ENCODE measurements at regions not wholly inside any gene's neighbourhood (a gene's known extent, or its start where the extent isn't known, plus 50 kb on each side); places are given as distances from the start of the nearest gene placed in this dataset.

- ATAC-seq (no peak), DNase-seq (ENCODE audit: low spot score) (no peak)
- no peak for TF ChIP-seq OVOL2 (CRISPR knock-in tag; IDR thresholded peaks at IDR 0.05; ENCODE audit: borderline replicate concordance)
- H3K9me3 Mint-ChIP-seq = no peaks in the 10 kb centered on the region
- POLR2A ChIA-PET = no interaction called here
- no peak overlapping the region for H3K4me3 Mint-ChIP-seq
- no peaks in the 10 kb centered on the region for H3K4me1 Mint-ChIP-seq
- no peaks in the 10 kb centered on the region for H3K36me3 Mint-ChIP-seq
- no peak overlapping the region for H3K27ac Mint-ChIP-seq
- CTCF ChIA-PET = interaction anchor here (0.8 kb wide), 1 partner anchor 26 kb away, joined by 4 read pairs; no protein-coding TSS in a partner anchor
- no peaks in the 10 kb centered on the region for H3K27me3 Mint-ChIP-seq (ENCODE audit: low read depth)
Observed at GRCh38 chr21:43303275-43304178, 123.4 kb downstream of the SIK1 start.

DNA sequence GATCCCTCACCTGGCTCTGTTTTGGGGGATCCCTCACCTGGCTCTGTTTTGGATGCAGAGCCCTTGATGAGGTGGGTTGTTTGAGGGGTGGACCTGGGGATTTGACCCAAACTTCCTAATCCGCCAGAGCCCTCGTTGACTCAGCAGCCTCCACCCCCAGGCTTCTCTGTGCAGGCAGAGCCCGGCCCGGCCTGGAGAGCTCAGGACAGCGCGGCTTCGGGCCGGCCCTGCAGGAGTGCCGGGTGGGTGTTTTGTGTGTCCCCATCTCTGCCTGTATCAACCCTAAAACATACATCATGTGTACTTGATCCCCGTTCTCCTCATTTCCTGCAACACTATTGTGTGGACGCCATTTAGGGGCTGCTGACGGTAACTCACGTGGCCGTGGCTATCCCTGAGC lies 124.2 kb downstream of the SIK1 start:
- POLR2A ChIA-PET = no interaction called here
- CTCF ChIA-PET = no interaction called here
- Mint-ChIP-seq H3K4me3 (no peak overlapping the region), H3K36me3 (no peaks in the 10 kb centered on the region), H3K27ac (no peak overlapping the region), H3K27me3 (ENCODE audit: low read depth) (no peaks in the 10 kb centered on the region), H3K4me1 (no peaks in the 10 kb centered on the region), H3K9me3 (no peaks in the 10 kb centered on the region)
- no peak for TF ChIP-seq ZNF121 (CRISPR knock-in tag; IDR thresholded peaks at IDR 0.05)
- TF ChIP-seq FOXP1 (CRISPR knock-in tag; IDR thresholded peaks at IDR 0.05; ENCODE audit: borderline replicate concordance) = no peak
- TF ChIP-seq NFATC4 (CRISPR knock-in tag; IDR thresholded peaks at IDR 0.05) = no peak
- no peak for TF ChIP-seq ZNF219 (CRISPR knock-in tag; IDR thresholded peaks at IDR 0.05; ENCODE audit: borderline replicate concordance)
- no peak for TF ChIP-seq NR1H2 (CRISPR knock-in tag; IDR thresholded peaks at IDR 0.05)
- no peak for TF ChIP-seq MAX (CRISPR knock-in tag; IDR thresholded peaks at IDR 0.05)
- no peak for TF ChIP-seq GRHL2 (CRISPR knock-in tag; IDR thresholded peaks at IDR 0.05; ENCODE audit: insufficient replicate concordance, severe bottlenecking)
- no peak for TF ChIP-seq NR2C2 (CRISPR knock-in tag; IDR thresholded peaks at IDR 0.05)
- TF ChIP-seq EMX1 (CRISPR knock-in tag; IDR thresholded peaks at IDR 0.05) = no peak
- TF ChIP-seq GTF2I (CRISPR knock-in tag; conservative IDR thresholded peaks at IDR 0.05) = no peak
- TF ChIP-seq HMGA2 (CRISPR knock-in tag; IDR thresholded peaks at IDR 0.05) = no peak
- TF ChIP-seq ZNF232 (CRISPR knock-in tag; IDR thresholded peaks at IDR 0.05) = no peak
- ATAC-seq (no peak), DNase-seq (ENCODE audit: low spot score) (no peak)

GRCh38 chr21:43302062-43302700 lies 124.8 kb downstream of the SIK1 start:
- no peak overlapping the region for H3K27ac Mint-ChIP-seq
- ChIA-PET CTCF (interaction anchor here (1.6 kb wide), 2 partner anchors 11 to 91 kb away, joined by 3 to 4 read pairs; no protein-coding TSS in a partner anchor), POLR2A (no interaction called here)
- no peaks in the 10 kb centered on the region for H3K36me3 Mint-ChIP-seq
- H3K27me3 Mint-ChIP-seq (ENCODE audit: low read depth) = no peaks in the 10 kb centered on the region
- H3K4me1 Mint-ChIP-seq = no peaks in the 10 kb centered on the region
- no peak overlapping the region for H3K4me3 Mint-ChIP-seq
- no peak for DNase-seq (ENCODE audit: low spot score)
- no peak for ATAC-seq
- TF ChIP-seq OVOL2 (CRISPR knock-in tag; IDR thresholded peaks at IDR 0.05; ENCODE audit: borderline replicate concordance) = no peak
- no peak for TF ChIP-seq FOXP4 (CRISPR knock-in tag; IDR thresholded peaks at IDR 0.05)
- no peak for TF ChIP-seq SOX15 (CRISPR knock-in tag; IDR thresholded peaks at IDR 0.05)
- no peaks in the 10 kb centered on the region for H3K9me3 Mint-ChIP-seq

GRCh38 chr21:43301409-43302061 lies 125.4 kb downstream of the SIK1 start:
- H3K4me1 Mint-ChIP-seq = no peaks in the 10 kb centered on the region
- no peaks in the 10 kb centered on the region for H3K9me3 Mint-ChIP-seq
- no peaks in the 10 kb centered on the region for H3K27me3 Mint-ChIP-seq (ENCODE audit: low read depth)
- no peak overlapping the region for H3K27ac Mint-ChIP-seq
- H3K36me3 Mint-ChIP-seq = no peaks in the 10 kb centered on the region
- H3K4me3 Mint-ChIP-seq = no peak overlapping the region
- ATAC-seq = no peak
- POLR2A ChIA-PET = no interaction called here
- CTCF ChIA-PET = interaction anchor here (1.6 kb wide), 2 partner anchors 11 to 90 kb away, joined by 3 to 4 read pairs; no protein-coding TSS in a partner anchor
- TF ChIP-seq, protein P1, sequence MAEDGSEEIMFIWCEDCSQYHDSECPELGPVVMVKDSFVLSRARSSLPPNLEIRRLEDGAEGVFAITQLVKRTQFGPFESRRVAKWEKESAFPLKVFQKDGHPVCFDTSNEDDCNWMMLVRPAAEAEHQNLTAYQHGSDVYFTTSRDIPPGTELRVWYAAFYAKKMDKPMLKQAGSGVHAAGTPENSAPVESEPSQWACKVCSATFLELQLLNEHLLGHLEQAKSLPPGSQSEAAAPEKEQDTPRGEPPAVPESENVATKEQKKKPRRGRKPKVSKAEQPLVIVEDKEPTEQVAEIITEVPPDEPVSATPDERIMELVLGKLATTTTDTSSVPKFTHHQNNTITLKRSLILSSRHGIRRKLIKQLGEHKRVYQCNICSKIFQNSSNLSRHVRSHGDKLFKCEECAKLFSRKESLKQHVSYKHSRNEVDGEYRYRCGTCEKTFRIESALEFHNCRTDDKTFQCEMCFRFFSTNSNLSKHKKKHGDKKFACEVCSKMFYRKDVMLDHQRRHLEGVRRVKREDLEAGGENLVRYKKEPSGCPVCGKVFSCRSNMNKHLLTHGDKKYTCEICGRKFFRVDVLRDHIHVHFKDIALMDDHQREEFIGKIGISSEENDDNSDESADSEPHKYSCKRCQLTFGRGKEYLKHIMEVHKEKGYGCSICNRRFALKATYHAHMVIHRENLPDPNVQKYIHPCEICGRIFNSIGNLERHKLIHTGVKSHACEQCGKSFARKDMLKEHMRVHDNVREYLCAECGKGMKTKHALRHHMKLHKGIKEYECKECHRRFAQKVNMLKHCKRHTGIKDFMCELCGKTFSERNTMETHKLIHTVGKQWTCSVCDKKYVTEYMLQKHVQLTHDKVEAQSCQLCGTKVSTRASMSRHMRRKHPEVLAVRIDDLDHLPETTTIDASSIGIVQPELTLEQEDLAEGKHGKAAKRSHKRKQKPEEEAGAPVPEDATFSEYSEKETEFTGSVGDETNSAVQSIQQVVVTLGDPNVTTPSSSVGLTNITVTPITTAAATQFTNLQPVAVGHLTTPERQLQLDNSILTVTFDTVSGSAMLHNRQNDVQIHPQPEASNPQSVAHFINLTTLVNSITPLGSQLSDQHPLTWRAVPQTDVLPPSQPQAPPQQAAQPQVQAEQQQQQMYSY (CRISPR knock-in tag; IDR thresholded peaks at IDR 0.05) = no peak
- DNase-seq (ENCODE audit: low spot score) = no peak

All from WTC11 (cell line).